ENCODE measurements at regions not wholly inside any gene's neighbourhood (a gene's known extent, or its start where the extent isn't known, plus 50 kb on each side); places are given as distances from the start of the nearest gene placed in this dataset.
A peak's percentile ranks its signal among the peaks of the same experiment; 100 is the strongest.

GRCh38 chr5:34469971-34470370 is 186.2 kb upstream of the RAI14 start:
- no peaks in the 10 kb centered on the region for H3K36me3 ChIP-seq
- no peak for DNase-seq
- no peaks in the 10 kb centered on the region for H3K9me3 ChIP-seq
- intact Hi-C loops (cut with DNase I) = no loop called here
- H3K27me3 ChIP-seq (ENCODE audit: low read depth) = no peaks in the 10 kb centered on the region
- no peak overlapping the region for H3K4me3 ChIP-seq
- no peak for ATAC-seq
- peaks cover 5% of the 10 kb centered on the region for H3K4me1 ChIP-seq
- no peak for TF ChIP-seq CTCF (IDR thresholded peaks at IDR 0.05)
- H3K27ac ChIP-seq = no peak overlapping the region

- no peak overlapping the region for H3K27ac ChIP-seq
- no peak overlapping the region for H3K4me3 ChIP-seq
- intact Hi-C loops (cut with DNase I) = no loop called here
Observed at GRCh38 chr5:34474573-34475021, 181.5 kb upstream of the RAI14 start.

GRCh38 chr5:34475249-34475966 is 180.7 kb upstream of the RAI14 start:
- no peak for TF ChIP-seq CTCF (IDR thresholded peaks at IDR 0.05)
- intact Hi-C loops (cut with DNase I) = no loop called here
- no peak for ATAC-seq
- Histone ChIP-seq H3K9me3 (no peaks in the 10 kb centered on the region), H3K4me1 (peaks cover 10% of the 10 kb centered on the region), H3K36me3 (no peaks in the 10 kb centered on the region), H3K27me3 (ENCODE audit: low read depth) (no peaks in the 10 kb centered on the region), H3K27ac (no peak overlapping the region), H3K4me3 (no peak overlapping the region)
- no peak for DNase-seq

More at GRCh38 chr5:34474573-34475021, 181.5 kb upstream of the RAI14 start:
- peak; percentile 90 to 93 for ATAC-seq
- Histone ChIP-seq H3K36me3 (no peaks in the 10 kb centered on the region), H3K4me1 (peaks cover 10% of the 10 kb centered on the region), H3K27me3 (ENCODE audit: low read depth) (no peaks in the 10 kb centered on the region), H3K9me3 (no peaks in the 10 kb centered on the region)
- DNase-seq = no peak
- TF ChIP-seq CTCF (IDR thresholded peaks at IDR 0.05) = peak; percentile 94

GRCh38 chr5:34476941-34477565 is 179.1 kb upstream of the RAI14 start:
- ATAC-seq (no peak), DNase-seq (no peak)
- H3K4me1 ChIP-seq = peaks cover 10% of the 10 kb centered on the region
- H3K4me3 ChIP-seq = no peak overlapping the region
- H3K27ac ChIP-seq = no peak overlapping the region
- intact Hi-C loops (cut with DNase I) = no loop called here
- H3K9me3 ChIP-seq = no peaks in the 10 kb centered on the region
- TF ChIP-seq CTCF (IDR thresholded peaks at IDR 0.05) = no peak
- no peaks in the 10 kb centered on the region for H3K36me3 ChIP-seq
- H3K27me3 ChIP-seq (ENCODE audit: low read depth) = no peaks in the 10 kb centered on the region

- no peak overlapping the region for H3K27ac ChIP-seq
- intact Hi-C loops (cut with DNase I) = loop anchor here (10.0 kb wide), 1 partner anchor 54 kb away; no protein-coding TSS in a partner anchor
- no peak for TF ChIP-seq CTCF (IDR thresholded peaks at IDR 0.05)
Observed at GRCh38 chr5:34480810-34481528, 175.2 kb upstream of the RAI14 start.

More at GRCh38 chr5:34480810-34481528, 175.2 kb upstream of the RAI14 start:
- no peaks in the 10 kb centered on the region for H3K9me3 ChIP-seq
- H3K4me1 ChIP-seq = peaks cover 11% of the 10 kb centered on the region
- no peak for ATAC-seq
- no peaks in the 10 kb centered on the region for H3K27me3 ChIP-seq (ENCODE audit: low read depth)
- no peak overlapping the region for H3K4me3 ChIP-seq
- DNase-seq = no peak
- H3K36me3 ChIP-seq = no peaks in the 10 kb centered on the region
